Globus pallidus (tissue), 1 donor: ENCODE measurements at regions not wholly inside any gene's neighbourhood (a gene's known extent, or its start where the extent isn't known, plus 50 kb on each side); places are given as distances from the start of the nearest gene placed in this dataset.
"Not testable (repeated sequence)": the region's sequence is repeated elsewhere in the genome, so short reads cannot be mapped to it uniquely, and the experiment has no call there.

Source experiments
- DNase-seq: peaks from one replicate; pipeline ENCODE4 v3.0.0-alpha.2; 2015; ENCODE audit warnings: low spot score

GRCh38 chr7:66539902-66540375 lies 88.7 kb upstream of the KCTD7 start:
- no peak for DNase-seq

DNA sequence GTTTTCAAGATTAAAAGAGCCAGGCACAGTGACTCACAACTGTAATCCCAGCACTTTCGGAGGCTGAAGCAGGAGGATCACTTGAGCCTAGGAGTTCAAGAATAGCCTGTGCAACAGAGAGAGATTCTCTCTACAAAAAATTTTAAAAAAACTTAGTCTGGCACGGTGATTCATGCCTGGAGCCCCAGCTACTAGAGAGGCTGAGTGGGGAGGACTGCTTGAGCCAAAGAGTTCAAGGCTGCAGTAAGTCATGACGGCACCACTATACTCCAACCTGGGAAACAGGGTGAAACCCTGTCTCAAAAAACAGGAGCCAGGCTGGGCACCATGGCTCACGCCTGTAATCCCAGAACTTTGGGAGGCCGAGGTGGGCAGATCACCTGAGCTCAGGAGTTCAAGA lies 86.6 kb upstream of the KCTD7 start:
- DNase-seq: no peak

- DNase-seq: no peak
Measured at GRCh38 chr7:66542528-66543269, 86.0 kb upstream of the KCTD7 start.

GRCh38 chr7:66549466-66549865 lies 79.2 kb upstream of the KCTD7 start:
- DNase-seq: no peak

DNA sequence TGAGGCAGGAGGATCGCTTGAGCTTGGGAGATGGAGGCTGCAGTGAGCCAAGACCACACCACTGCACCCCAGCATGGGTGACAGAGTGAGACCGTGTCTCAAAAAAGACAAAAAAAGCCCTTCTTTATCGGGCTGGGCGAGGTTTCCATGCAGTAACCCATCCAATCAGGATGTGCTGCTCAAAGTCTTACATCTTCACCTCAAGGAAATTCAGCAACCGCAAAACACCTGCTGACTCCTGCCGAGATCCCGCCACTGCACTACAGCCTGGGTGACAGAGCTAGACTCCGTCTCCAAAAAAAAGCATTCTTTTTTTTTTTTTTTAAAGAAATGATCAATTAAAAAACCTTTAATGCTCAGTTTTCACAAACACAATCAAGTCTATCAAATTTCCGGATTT lies 75.7 kb upstream of the KCTD7 start:
- no peak for DNase-seq

- not testable (repeated sequence) for DNase-seq
Measured at GRCh38 chr7:66553675-66554074, 75.0 kb upstream of the KCTD7 start.

DNA sequence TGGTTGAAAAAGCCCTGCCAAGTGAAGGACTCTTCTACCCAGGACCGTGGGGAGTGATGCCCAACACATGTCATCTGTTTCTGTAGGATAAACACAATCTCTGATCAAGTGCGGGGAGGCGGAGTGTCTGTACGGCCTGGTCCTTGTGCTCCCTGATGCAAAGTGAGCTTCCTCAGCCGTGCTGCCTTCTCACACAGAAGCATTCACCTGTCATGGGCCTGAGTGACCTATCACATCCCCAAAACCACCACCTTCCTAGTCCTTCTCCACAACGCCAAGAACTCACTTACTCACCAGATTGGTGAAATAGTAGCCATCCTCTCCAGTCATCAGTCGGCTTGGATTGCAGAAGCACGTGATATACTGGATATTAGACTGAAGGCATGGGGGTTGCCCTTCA lies 74.4 kb upstream of the KCTD7 start:
- DNase-seq: not testable (repeated sequence)

- not testable (repeated sequence) for DNase-seq
Measured at GRCh38 chr7:66554842-66555430, 73.7 kb upstream of the KCTD7 start.

DNA sequence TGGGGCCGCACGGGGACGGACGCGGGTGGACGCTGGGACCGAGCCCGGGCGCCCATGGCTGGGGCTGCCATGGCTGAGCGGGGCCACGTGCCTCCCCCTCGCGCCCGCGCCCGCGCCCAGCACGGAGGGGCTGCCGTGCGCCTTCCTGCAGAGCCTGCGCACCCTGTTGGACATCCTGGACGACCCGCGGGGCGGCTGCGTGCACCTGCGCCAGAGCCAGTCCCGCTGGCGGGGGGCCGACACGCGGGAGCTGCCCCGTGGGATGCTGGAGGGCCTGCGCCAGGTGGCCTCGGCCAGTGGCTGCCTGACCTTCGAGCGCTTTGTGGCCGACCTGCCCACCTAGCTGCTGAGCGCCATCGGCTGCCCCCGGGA lies 72.5 kb upstream of the KCTD7 start:
- DNase-seq: no peak

GRCh38 chr7:66556549-66557213 lies 72.0 kb upstream of the KCTD7 start:
- no peak for DNase-seq

- peak; percentile 50 for DNase-seq
Measured at GRCh38 chr7:66557214-66558200, 71.2 kb upstream of the KCTD7 start.

GRCh38 chr7:66558201-66558641 lies 70.5 kb upstream of the KCTD7 start:
- no peak for DNase-seq

DNA sequence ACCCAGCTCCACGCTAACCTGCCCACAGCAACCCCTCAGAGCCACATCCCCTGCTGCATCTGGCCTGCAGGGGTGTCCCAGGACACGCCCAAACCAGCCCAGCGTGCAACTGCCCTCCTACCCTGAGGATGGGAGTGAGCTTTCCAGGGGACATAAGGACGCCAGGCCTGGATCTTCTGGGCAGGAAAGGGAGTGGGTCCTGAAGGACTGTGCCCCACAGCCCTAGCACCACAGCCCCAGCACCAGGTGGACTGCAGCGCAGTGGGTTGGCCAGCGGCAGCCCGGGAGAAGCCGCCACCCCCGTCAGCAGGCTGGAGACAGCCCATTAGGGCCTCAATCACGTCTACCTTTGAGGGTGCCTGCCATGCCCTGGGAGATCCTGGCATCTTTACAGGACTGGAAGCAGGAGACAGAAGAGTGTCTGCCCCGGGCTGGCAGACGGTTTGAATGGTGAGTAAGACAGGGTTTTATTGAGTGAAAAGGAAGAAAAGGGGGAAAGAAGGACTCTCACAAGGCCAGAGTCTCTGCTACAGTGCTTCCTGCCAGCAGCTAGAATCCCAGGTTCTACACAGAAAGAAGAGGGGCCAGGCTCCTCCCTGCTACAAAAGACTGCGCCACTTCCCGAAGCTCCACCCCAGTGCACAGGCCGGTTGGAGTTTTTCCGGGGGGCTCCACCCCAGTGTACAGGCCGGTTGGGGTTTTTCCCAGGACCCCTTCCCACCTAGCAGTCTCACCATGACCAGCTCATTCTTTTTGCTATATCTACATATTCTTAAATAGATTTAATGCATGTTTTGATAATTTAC lies 69.8 kb upstream of the KCTD7 start:
- DNase-seq: peak; percentile 40

GRCh38 chr7:66564045-66564444 lies 64.6 kb upstream of the KCTD7 start:
- no peak for DNase-seq

DNA sequence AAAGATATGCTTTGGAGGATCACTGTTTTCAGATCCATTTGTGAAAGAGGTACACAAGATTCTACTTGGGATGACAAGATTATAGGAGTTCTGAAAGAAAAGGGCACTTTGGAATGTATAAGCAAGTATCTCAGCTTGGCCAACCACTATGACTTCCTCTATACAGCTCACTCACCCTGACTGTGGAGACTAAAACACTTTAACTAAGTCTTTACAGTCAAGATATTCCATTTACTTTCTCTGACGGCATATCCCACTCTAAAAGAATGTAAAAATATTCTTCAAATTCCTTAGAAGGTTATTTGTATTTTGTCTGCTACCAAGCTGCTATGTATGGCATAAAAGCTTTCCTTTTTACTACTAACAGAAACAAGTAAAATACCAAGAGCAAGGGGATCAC lies 58.5 kb upstream of the KCTD7 start:
- DNase-seq: not testable (repeated sequence)

DNA sequence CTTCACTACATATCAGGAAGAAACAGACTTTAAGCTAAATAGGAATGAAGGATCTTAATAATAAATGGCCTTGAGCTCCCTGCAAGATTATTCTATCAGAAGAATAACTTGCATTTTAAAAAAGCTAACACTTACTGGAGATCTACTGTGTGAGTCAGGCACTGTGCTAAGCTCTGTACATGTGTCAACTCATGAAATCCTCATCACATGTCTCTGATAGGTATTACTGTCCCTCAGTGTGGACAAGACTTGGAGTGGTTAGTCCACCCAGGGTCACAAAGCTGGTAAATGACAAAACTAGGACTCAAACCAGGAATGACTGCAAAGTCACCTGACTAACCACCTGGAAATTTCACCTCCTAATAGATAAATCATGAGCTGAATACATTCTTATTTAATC lies 57.1 kb upstream of the KCTD7 start:
- DNase-seq: no peak

- DNase-seq: not testable (repeated sequence)
Measured at GRCh38 chr7:66573782-66574495, 54.7 kb upstream of the KCTD7 start.

DNA sequence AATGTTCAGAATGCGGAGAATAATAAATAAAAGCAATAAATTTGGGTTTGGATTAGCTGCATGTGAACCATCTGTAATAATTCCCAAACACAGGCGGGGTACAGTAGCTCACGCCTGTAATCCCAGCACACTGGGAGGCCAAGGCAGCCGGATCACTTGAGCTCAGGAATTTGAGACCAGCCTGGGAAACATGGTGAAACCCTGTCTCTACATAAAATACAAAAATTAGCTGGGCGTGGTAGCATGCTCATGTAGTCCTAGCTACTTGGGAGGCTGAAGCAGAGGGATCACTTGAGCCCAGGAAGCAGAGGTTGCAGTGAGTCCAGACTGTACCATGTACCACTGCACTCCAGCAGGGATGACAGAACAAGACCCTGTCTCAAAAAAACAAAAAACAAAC lies 53.9 kb upstream of the KCTD7 start:
- DNase-seq: not testable (repeated sequence)

- DNase-seq: no peak
Measured at GRCh38 chr7:66575398-66575797, 53.3 kb upstream of the KCTD7 start.

GRCh38 chr7:66576646-66577045 lies 52.0 kb upstream of the KCTD7 start:
- no peak for DNase-seq
